Progenitor cell of endocrine pancreas (in vitro differentiated cells): ENCODE measurements at regions not wholly inside any gene's neighbourhood (a gene's known extent, or its start where the extent isn't known, plus 50 kb on each side); places are given as distances from the start of the nearest gene placed in this dataset.
A peak's percentile ranks its signal among the peaks of the same experiment; 100 is the strongest.

ENCODE experiments used
- DNase-seq: peaks from one replicate; pipeline ENCODE4 v3.0.0; 2021; ENCODE audit warnings: low spot score; ENCODE audit not compliant: unreplicated experiment
- H3K27ac Mint-ChIP-seq: 2 replicates; pipeline ENCODE4 v1.8.0; 2021; ENCODE audit warnings: mild to moderate bottlenecking, moderate library complexity, mixed read lengths
- H3K27me3 Mint-ChIP-seq: 2 replicates; pipeline ENCODE4 v1.8.0; 2021; ENCODE audit warnings: mixed read lengths
- H3K36me3 Mint-ChIP-seq: 2 replicates; pipeline ENCODE4 v1.8.0; 2022; ENCODE audit warnings: mixed read lengths; ENCODE audit not compliant: insufficient read depth
- H3K4me1 Mint-ChIP-seq: 2 replicates; pipeline ENCODE4 v1.8.0; 2021; ENCODE audit warnings: low read depth, mixed read lengths
- H3K4me3 Mint-ChIP-seq: 2 replicates; pipeline ENCODE4 v1.8.0; 2021; ENCODE audit warnings: low read depth, mild to moderate bottlenecking, moderate library complexity, mixed read lengths
- H3K9me3 Mint-ChIP-seq: 2 replicates; pipeline ENCODE4 v1.8.0; 2021; ENCODE audit warnings: low read depth, mixed read lengths
- TF ChIP-seq, protein P1 (sequence below): fragments of 200-600 bp; sonication (generic); IDR thresholded peaks from one replicate; pipeline ENCODE4 v1.5.0; 2021; ENCODE audit warnings: antibody characterized with exemption, mild to moderate bottlenecking; ENCODE audit not compliant: unreplicated experiment

DNA sequence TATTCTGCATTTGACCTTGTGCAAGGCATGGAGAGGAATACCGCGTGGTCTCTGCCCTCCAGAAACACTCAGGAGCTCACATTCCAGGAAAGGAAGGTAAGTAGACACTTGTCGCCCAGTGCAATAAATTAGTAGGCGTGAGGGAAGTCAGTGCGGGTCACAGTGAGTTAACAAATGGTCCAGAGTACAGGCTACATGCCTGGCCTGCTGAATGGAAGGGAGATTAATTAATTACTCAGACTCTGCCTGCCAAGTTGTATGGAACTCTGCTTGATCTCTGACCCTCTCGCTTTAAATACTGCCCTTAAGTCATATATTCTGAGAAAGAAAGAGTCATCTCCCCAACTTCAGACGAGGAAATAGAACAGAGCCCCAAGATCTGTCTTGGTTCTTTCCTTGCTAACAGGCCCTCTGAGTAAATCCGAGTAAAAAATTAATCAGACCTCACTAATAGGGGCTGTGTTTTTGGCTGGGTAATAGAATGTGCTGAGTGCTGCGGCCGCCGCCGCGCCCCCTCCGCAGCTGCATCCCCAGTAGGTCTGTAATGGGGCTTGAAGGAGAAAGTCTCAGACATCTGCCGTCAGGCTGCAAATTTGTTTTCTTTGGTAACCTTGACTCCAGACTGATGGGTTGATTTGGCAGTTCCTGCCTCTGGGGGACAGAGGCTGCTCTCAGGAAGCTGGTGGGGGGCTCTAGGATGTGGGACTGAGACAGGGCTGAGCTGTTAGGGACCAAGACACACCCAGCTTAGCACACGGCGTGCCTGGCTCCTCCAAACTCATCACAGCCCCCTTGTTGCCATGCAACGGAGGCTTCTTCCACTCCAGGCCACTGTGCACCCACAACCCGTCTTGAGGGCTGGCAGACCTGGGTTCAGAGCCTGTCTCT, 144.4 kb downstream of the NSG2 start:
- no peak for DNase-seq
- Mint-ChIP-seq H3K27ac (no peak overlapping the region), H3K4me1 (peaks cover 9% of the 10 kb centered on the region), H3K36me3 (no peaks in the 10 kb centered on the region), H3K27me3 (peaks cover 27% of the 10 kb centered on the region), H3K9me3 (no peaks in the 10 kb centered on the region), H3K4me3 (no peak overlapping the region)
- TF ChIP-seq, protein P1, sequence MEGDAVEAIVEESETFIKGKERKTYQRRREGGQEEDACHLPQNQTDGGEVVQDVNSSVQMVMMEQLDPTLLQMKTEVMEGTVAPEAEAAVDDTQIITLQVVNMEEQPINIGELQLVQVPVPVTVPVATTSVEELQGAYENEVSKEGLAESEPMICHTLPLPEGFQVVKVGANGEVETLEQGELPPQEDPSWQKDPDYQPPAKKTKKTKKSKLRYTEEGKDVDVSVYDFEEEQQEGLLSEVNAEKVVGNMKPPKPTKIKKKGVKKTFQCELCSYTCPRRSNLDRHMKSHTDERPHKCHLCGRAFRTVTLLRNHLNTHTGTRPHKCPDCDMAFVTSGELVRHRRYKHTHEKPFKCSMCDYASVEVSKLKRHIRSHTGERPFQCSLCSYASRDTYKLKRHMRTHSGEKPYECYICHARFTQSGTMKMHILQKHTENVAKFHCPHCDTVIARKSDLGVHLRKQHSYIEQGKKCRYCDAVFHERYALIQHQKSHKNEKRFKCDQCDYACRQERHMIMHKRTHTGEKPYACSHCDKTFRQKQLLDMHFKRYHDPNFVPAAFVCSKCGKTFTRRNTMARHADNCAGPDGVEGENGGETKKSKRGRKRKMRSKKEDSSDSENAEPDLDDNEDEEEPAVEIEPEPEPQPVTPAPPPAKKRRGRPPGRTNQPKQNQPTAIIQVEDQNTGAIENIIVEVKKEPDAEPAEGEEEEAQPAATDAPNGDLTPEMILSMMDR, result no peak

DNA sequence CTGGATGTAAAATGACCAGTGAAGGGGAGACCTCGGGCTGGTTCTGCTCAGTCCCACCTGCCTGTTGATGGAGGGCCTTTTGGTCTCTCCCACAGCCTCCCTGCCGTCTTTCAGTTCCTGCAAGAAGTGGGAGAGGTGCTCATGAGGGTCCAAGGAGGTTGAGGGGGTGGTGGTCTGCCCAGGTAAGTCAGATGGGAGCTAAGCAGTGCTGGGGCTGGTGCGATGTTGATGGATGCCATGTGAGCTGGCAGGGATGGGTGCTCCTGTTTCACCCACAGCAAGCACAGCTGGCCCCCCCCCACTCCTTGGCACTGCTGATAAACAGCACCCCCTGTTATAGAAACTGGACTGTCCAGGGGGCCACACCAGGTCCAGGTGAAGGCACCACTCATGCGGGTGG, 145.6 kb downstream of the NSG2 start:
- Mint-ChIP-seq H3K36me3 (no peaks in the 10 kb centered on the region), H3K27ac (no peak overlapping the region), H3K4me3 (no peak overlapping the region), H3K9me3 (no peaks in the 10 kb centered on the region), H3K4me1 (peaks cover 9% of the 10 kb centered on the region), H3K27me3 (peaks cover 23% of the 10 kb centered on the region)
- TF ChIP-seq, protein P1, result no peak
- DNase-seq, result no peak

DNA sequence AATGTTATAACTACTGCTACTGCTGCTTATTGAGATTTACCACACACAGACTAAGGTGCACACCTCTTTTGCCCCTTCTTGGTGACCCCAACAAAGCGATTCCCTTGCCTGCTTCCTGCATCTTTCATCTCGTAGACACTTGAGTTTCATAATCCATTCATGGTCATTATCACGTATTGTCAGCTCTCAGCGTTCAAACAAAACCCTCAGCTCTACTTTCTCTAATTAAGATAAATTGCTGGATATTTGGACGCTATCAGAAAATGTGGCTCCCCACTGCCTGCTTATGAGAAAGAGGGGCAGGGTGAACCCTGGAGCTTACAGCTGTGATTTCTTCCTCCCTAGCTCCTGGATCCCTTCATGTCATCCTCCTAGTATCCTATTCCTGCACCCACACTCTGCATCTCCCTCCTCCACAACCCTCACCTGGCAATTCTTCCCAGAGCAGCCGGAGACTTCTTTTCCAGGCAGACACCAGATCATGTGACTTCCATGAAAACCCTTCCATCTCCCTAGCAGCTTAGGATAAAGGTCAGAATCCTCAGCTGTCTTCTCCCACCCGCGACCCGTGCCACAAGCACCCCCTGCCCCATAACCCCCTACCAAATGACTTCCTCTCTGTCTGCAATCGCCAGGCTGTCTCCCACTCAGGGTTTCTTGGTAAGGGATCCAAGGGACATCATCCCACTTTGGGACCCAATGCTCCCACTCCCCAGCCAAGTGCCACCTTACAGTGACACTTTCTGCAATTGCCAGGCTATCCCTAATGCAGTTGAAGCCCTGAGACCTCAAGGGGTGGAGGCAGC, 146.5 kb downstream of the NSG2 start:
- Mint-ChIP-seq H3K27ac (peak overlapping the region; percentile 15), H3K27me3 (peaks cover 16% of the 10 kb centered on the region), H3K4me3 (no peak overlapping the region), H3K9me3 (no peaks in the 10 kb centered on the region), H3K4me1 (peaks cover 9% of the 10 kb centered on the region), H3K36me3 (no peaks in the 10 kb centered on the region)
- TF ChIP-seq, protein P1, result no peak
- DNase-seq, result no peak

DNA sequence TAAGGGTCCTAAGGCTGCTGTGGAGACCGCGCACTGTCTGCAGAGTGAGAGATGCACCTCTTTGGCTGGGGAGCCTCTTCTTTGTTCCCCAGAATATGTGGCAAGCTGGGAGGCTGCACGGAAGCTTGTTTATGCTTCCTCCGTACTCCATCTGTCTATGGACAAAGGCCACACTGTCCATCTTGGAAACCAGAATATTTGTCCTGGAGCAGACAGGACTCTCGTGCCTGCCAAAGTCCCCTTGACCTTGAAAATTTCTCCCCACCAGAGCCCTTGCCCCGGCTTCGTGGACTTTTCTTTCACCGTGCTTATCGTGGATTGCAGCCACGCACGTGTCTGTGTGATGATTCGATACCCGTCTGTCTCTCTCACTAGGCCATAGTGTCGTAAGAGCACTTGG, 147.4 kb downstream of the NSG2 start:
- Mint-ChIP-seq H3K9me3 (no peaks in the 10 kb centered on the region), H3K36me3 (no peaks in the 10 kb centered on the region), H3K4me1 (peaks cover 9% of the 10 kb centered on the region), H3K27ac (no peak overlapping the region), H3K4me3 (no peak overlapping the region), H3K27me3 (peaks cover 11% of the 10 kb centered on the region)
- TF ChIP-seq, protein P1, result no peak
- DNase-seq, result no peak

DNA sequence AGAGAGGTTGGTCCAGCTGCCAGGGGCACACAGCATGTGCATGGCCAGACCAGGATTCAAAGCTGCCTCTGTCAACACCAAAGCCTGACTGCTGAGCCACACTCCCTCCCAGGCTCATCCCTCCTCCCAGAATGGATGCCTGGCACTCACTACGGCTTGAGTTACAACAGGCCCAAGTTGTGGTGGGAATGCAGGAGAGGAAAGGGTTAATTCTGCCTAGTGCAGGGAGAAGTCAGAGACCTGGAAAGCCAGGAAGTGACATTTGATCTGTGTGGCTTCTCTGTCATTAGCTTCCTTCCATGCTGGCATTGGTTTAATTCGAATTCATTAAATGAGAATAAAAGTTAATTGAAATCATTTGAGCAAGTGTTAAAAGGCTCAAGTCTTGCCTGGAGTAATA, 150.0 kb downstream of the NSG2 start:
- Mint-ChIP-seq H3K27me3 (peaks cover 11% of the 10 kb centered on the region), H3K4me1 (no peaks in the 10 kb centered on the region), H3K27ac (no peak overlapping the region), H3K9me3 (no peaks in the 10 kb centered on the region), H3K4me3 (no peak overlapping the region), H3K36me3 (no peaks in the 10 kb centered on the region)
- DNase-seq, result no peak
- TF ChIP-seq, protein P1, result no peak
